Liver (tissue), 3 donors: ENCODE measurements at regions not wholly inside any gene's neighbourhood (a gene's known extent, or its start where the extent isn't known, plus 50 kb on each side); places are given as distances from the start of the nearest gene placed in this dataset.

ENCODE experiments used
- ATF3 ChIP-seq: IDR thresholded peaks from 2 replicates; pipeline ENCODE4 v1.6.1; 2016; ENCODE audit warnings: antibody characterized with exemption
- EGR1 ChIP-seq, 2 donors: IDR thresholded peaks; 2 replicates each; pipeline ENCODE4 v1.6.1; 2016 to 2018; ENCODE audit warnings: antibody characterized with exemption in 2 of 2, low read depth in 2 of 2
- GABPA ChIP-seq, 2 donors: IDR thresholded peaks in 1 of 2; conservative IDR thresholded peaks in 1 of 2; 2 replicates each; pipeline ENCODE4 v1.6.1; 2016; ENCODE audit warnings: antibody characterized with exemption in 2 of 2, mild to moderate bottlenecking in 1 of 2, moderate library complexity in 1 of 2
- HNF4G ChIP-seq: IDR thresholded peaks from 2 replicates; pipeline ENCODE4 v1.6.1; 2016; ENCODE audit warnings: antibody characterized with exemption
- JUND ChIP-seq, 2 donors: IDR thresholded peaks; 2 replicates each; pipeline ENCODE4 v1.6.1; 2016; ENCODE audit warnings: antibody characterized with exemption in 2 of 2
- MAX ChIP-seq: IDR thresholded peaks from 2 replicates; pipeline ENCODE4 v1.6.1; 2016; ENCODE audit warnings: antibody characterized with exemption
- NR2F2 ChIP-seq: IDR thresholded peaks from 2 replicates; pipeline ENCODE4 v1.6.1; 2016; ENCODE audit warnings: antibody characterized with exemption
- RAD21 ChIP-seq, 2 donors: IDR thresholded peaks; 2 replicates each; pipeline ENCODE4 v1.6.1; 2016; ENCODE audit warnings: antibody characterized with exemption in 2 of 2, mild to moderate bottlenecking in 2 of 2
- REST ChIP-seq: IDR thresholded peaks from 2 replicates; pipeline ENCODE4 v1.6.1; 2016; ENCODE audit warnings: antibody characterized with exemption, mild to moderate bottlenecking
- RXRA ChIP-seq, 2 donors: IDR thresholded peaks; 2 replicates each; pipeline ENCODE4 v1.6.1; 2017 to 2018; ENCODE audit warnings: antibody characterized with exemption in 2 of 2, mild to moderate bottlenecking in 1 of 2
- SP1 ChIP-seq: IDR thresholded peaks from 2 replicates; pipeline ENCODE4 v1.6.1; 2018; ENCODE audit warnings: antibody characterized with exemption, mild to moderate bottlenecking
- YY1 ChIP-seq: IDR thresholded peaks from 2 replicates; pipeline ENCODE4 v1.6.1; 2016; ENCODE audit warnings: antibody characterized with exemption, mild to moderate bottlenecking
- TF ChIP-seq, protein P1 (sequence below): fragments of 150-350 bp; IDR thresholded peaks from 2 replicates; pipeline ENCODE4 v1.5.1; 2017; ENCODE audit warnings: improper control_type of control experiment, low read depth, low read length; ENCODE audit not compliant: missing input control
- TF ChIP-seq, protein P2 (sequence below): IDR thresholded peaks from 2 replicates; pipeline ENCODE4 v1.6.1; 2016; ENCODE audit warnings: antibody characterized with exemption
- donor health status: healthy.
- donor health status: healthy.

DNA sequence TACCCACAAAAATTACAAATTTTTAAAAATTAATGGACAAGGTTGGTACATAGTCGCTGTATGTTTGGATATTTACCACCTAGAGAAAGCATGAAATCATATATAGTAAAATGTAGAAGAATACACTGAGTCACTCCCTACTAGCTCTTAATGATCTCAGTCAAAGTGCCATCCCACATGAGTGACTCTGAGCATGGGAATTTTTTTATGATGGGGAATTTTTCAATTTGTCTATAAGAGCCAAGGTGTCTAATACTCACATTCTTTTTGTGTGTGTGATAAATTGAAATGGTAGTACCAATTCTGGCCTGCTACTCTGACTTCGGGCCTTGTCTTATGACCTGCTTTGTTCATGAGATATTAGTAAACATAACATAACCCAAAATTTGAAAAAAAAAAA, 483.2 kb downstream of the CDH10 start:
- TF ChIP-seq, protein P1, sequence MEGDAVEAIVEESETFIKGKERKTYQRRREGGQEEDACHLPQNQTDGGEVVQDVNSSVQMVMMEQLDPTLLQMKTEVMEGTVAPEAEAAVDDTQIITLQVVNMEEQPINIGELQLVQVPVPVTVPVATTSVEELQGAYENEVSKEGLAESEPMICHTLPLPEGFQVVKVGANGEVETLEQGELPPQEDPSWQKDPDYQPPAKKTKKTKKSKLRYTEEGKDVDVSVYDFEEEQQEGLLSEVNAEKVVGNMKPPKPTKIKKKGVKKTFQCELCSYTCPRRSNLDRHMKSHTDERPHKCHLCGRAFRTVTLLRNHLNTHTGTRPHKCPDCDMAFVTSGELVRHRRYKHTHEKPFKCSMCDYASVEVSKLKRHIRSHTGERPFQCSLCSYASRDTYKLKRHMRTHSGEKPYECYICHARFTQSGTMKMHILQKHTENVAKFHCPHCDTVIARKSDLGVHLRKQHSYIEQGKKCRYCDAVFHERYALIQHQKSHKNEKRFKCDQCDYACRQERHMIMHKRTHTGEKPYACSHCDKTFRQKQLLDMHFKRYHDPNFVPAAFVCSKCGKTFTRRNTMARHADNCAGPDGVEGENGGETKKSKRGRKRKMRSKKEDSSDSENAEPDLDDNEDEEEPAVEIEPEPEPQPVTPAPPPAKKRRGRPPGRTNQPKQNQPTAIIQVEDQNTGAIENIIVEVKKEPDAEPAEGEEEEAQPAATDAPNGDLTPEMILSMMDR = no peak
- TF ChIP-seq EGR1 (IDR thresholded peaks at IDR 0.05; ENCODE audit: low read depth in 2 of 2) (no peak), SP1 (no peak), REST (no peak), NR2F2 (no peak), JUND (IDR thresholded peaks at IDR 0.05) (no peak), ATF3 (no peak), RAD21 (IDR thresholded peaks at IDR 0.05) (no peak), MAX (no peak), GABPA (IDR thresholded peaks at IDR 0.05 in 1 of 2, conservative IDR thresholded peaks at IDR 0.05 in 1 of 2) (no peak), HNF4G (no peak), RXRA (IDR thresholded peaks at IDR 0.05) (no peak), YY1 (no peak)
- TF ChIP-seq, protein P2, sequence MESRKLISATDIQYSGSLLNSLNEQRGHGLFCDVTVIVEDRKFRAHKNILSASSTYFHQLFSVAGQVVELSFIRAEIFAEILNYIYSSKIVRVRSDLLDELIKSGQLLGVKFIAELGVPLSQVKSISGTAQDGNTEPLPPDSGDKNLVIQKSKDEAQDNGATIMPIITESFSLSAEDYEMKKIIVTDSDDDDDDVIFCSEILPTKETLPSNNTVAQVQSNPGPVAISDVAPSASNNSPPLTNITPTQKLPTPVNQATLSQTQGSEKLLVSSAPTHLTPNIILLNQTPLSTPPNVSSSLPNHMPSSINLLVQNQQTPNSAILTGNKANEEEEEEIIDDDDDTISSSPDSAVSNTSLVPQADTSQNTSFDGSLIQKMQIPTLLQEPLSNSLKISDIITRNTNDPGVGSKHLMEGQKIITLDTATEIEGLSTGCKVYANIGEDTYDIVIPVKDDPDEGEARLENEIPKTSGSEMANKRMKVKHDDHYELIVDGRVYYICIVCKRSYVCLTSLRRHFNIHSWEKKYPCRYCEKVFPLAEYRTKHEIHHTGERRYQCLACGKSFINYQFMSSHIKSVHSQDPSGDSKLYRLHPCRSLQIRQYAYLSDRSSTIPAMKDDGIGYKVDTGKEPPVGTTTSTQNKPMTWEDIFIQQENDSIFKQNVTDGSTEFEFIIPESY = no peak
